Sigmoid colon (tissue), 6 donors: ENCODE measurements at regions not wholly inside any gene's neighbourhood (a gene's known extent, or its start where the extent isn't known, plus 50 kb on each side); places are given as distances from the start of the nearest gene placed in this dataset.
A peak's percentile ranks its signal among the peaks of the same experiment; 100 is the strongest.

Experiments
- DNase-seq: peaks from one replicate; pipeline ENCODE4 v3.0.0-alpha.2; 2019
- H3K27ac ChIP-seq, 4 donors: fragments of 200-600 bp; sonication (generic); one replicate each; pipeline ENCODE4 v1.5.1; 2016 to 2019; ENCODE audit warnings: mild to moderate bottlenecking in 1 of 4
- H3K27me3 ChIP-seq, 3 donors: fragments of 200-600 bp; sonication (generic); one replicate each; pipeline ENCODE4 v1.5.1; 2019; ENCODE audit warnings: mild to moderate bottlenecking in 1 of 3
- H3K36me3 ChIP-seq, 4 donors: fragments of 200-600 bp; sonication (generic); one replicate each; pipeline ENCODE4 v1.5.1; 2016 to 2019
- H3K4me1 ChIP-seq, 4 donors: fragments of 200-600 bp; sonication (generic); one replicate each; pipeline ENCODE4 v1.5.1; 2017 to 2019
- H3K4me3 ChIP-seq, 4 donors: fragments of 200-600 bp; sonication (generic); one replicate each; pipeline ENCODE4 v1.5.1; 2017 to 2019; ENCODE audit warnings: mild to moderate bottlenecking in 2 of 4, moderate library complexity in 1 of 4
- H3K9me3 ChIP-seq, 4 donors: fragments of 200-600 bp in 3 of 4; sonication (generic) in 3 of 4; one replicate each; pipeline versions ENCODE4 v1.5.1 to v1.6.1; 2013 to 2019
- CTCF ChIP-seq, 4 experiments: fragments of 450-650 bp in 3 of 4; fragments of 200-600 bp in 1 of 4; IDR thresholded peaks; one replicate each; pipeline ENCODE4 v1.5.1; 2016 to 2019; ENCODE audit warnings: antibody characterized with exemption in 4 of 4, mild to moderate bottlenecking in 3 of 4, moderate library complexity in 2 of 4
- EP300 ChIP-seq, 4 donors: sonication (generic); formaldehyde crosslinking; IDR thresholded peaks; one replicate each; pipeline ENCODE4 v1.6.1; 2017; ENCODE audit warnings: antibody characterized with exemption in 4 of 4
- POLR2A ChIP-seq, 2 donors: fragments of 450-650 bp; IDR thresholded peaks; one replicate each; pipeline ENCODE4 v1.6.1; 2016; ENCODE audit warnings: antibody characterized with exemption in 2 of 2, mild to moderate bottlenecking in 2 of 2, moderate library complexity in 2 of 2
- POLR2AphosphoS5 ChIP-seq, 4 donors: sonication (generic); formaldehyde crosslinking; IDR thresholded peaks; one replicate each; pipeline ENCODE4 v1.6.1; 2017; ENCODE audit warnings: antibody characterized with exemption in 4 of 4
- WGBS, 2 donors: extraction: QIAGEN DNeasy Blood & Tissue Kit; methylation state at CpG; one replicate each; pipeline ENCODE4 v1.1.7; 2013; 5-methylcytosine and 5-hydroxymethylcytosine counted together
- intact Hi-C: fragments of 100-400 bp; cut with DNase I; formaldehyde crosslinking; loops from one replicate; pipeline ENCODE4 v1.15.1; 2023
- donor health status: healthy with polysubstance abuse.
- donor health status: healthy.

- Histone ChIP-seq H3K4me1 (no peaks in the 10 kb centered on the region), H3K4me3 (no peak overlapping the region), H3K27me3 (peaks cover 0 to 23% (median 7%) of the 10 kb centered on the region in 3 donors), H3K9me3 (no peaks in the 10 kb centered on the region), H3K36me3 (no peaks in the 10 kb centered on the region), H3K27ac (no peak overlapping the region)
- WGBS, 2 donors: 74 to 75% methylated on average over 5 of the region's 5 CpGs
- TF ChIP-seq POLR2A (IDR thresholded peaks at IDR 0.05) (no peak), EP300 (IDR thresholded peaks at IDR 0.05) (no peak), CTCF (IDR thresholded peaks at IDR 0.05) (no peak), POLR2AphosphoS5 (IDR thresholded peaks at IDR 0.05) (no peak)
- peak; percentile 50 for DNase-seq
- intact Hi-C loops: no loop called here
These were observed 179.7 kb upstream of the C1orf174 start for GRCh38 chr1:4079815-4080214.

- DNase-seq: peak; percentile 50
- Histone ChIP-seq H3K9me3 (no peaks in the 10 kb centered on the region), H3K4me3 (no peak overlapping the region), H3K27ac (no peak overlapping the region), H3K4me1 (no peaks in the 10 kb centered on the region), H3K36me3 (no peaks in the 10 kb centered on the region), H3K27me3 (peaks cover 0 to 12% (median 7%) of the 10 kb centered on the region in 3 donors)
- intact Hi-C loops: no loop called here
- TF ChIP-seq EP300 (IDR thresholded peaks at IDR 0.05) (no peak), POLR2A (IDR thresholded peaks at IDR 0.05) (no peak), POLR2AphosphoS5 (IDR thresholded peaks at IDR 0.05) (no peak), CTCF (IDR thresholded peaks at IDR 0.05) (no peak)
- WGBS, 2 donors: 62 to 73% methylated on average over 23 of the region's 23 CpGs
These were observed 182.0 kb upstream of the C1orf174 start for GRCh38 chr1:4081806-4082711.

- H3K36me3 ChIP-seq: no peaks in the 10 kb centered on the region
- 62 to 69% methylated on average over 18 of the region's 18 CpGs for WGBS, 2 donors
- TF ChIP-seq POLR2A (IDR thresholded peaks at IDR 0.05): no peak
- no peak for TF ChIP-seq CTCF (IDR thresholded peaks at IDR 0.05)
- no peak for TF ChIP-seq POLR2AphosphoS5 (IDR thresholded peaks at IDR 0.05)
- TF ChIP-seq EP300 (IDR thresholded peaks at IDR 0.05): no peak
- H3K27ac ChIP-seq: no peak overlapping the region
- H3K4me3 ChIP-seq: no peak overlapping the region
- H3K9me3 ChIP-seq: no peaks in the 10 kb centered on the region
- intact Hi-C loops: no loop called here
- peak; percentile 24 for DNase-seq
- H3K27me3 ChIP-seq: peaks cover 0 to 12% (median 7%) of the 10 kb centered on the region in 3 donors
- H3K4me1 ChIP-seq: no peaks in the 10 kb centered on the region
These were observed 183.4 kb upstream of the C1orf174 start for GRCh38 chr1:4083231-4084047.

- Histone ChIP-seq H3K36me3 (no peaks in the 10 kb centered on the region), H3K27me3 (peaks cover 0 to 12% (median 7%) of the 10 kb centered on the region in 3 donors), H3K27ac (no peak overlapping the region), H3K4me1 (no peaks in the 10 kb centered on the region), H3K4me3 (no peak overlapping the region), H3K9me3 (no peaks in the 10 kb centered on the region)
- DNase-seq: no peak
- WGBS, 2 donors: 9 to 53% methylated on average over 6 of the region's 6 CpGs
- intact Hi-C loops: no loop called here
- TF ChIP-seq POLR2AphosphoS5 (IDR thresholded peaks at IDR 0.05) (no peak), CTCF (IDR thresholded peaks at IDR 0.05) (no peak), POLR2A (IDR thresholded peaks at IDR 0.05) (no peak), EP300 (IDR thresholded peaks at IDR 0.05) (no peak)
These were observed 184.0 kb upstream of the C1orf174 start for GRCh38 chr1:4084048-4084431.
